ENCODE measurements at regions not wholly inside any gene's neighbourhood (a gene's known extent, or its start where the extent isn't known, plus 50 kb on each side); places are given as distances from the start of the nearest gene placed in this dataset.

DNA sequence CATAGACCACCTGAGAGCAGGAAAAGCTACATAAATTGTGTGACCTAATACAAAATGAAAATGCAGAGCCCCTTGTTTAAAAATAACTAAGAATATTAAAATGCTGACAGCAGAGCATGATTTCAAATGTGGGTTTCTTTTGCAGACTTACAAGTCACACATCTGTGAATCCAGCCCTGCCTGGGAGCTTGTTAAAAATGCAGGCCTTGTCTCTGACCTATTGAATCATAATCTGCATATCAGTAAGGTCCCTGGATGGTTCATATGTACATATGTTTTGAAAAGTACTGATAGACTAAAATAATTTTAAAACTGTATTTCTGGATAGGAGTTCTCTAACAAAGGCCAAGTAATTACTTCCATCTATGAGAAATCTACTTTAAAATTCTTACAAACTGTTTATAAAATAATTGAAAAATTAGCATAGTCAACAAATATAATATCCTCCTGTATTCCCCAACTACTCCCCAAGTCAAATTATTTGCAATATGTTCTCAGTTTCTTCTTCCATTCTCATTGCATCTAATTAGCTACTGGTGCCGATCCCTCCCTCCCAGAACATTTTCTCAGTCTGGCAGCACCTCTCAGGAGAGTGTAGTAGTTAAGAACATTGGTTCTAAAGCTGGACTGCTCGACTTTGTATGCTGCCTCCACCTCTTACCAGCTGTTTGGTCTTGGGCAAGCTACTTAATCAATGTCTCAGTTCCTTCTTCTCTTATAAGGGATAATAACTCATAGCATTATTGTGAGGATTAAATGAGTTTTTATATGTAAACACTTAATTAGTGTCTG lies 1040.4 kb upstream of the CDH2 start:
- Histone ChIP-seq H3K4me3 (ENCODE audit: control extremely low read depth in 1 of 5, extremely low read depth in 1 of 5, insufficient read depth in 1 of 5, low read depth in 2 of 5, low read length in 4 of 5) (no peak overlapping the region), H3K4me2 (replicated peaks; ENCODE audit: low read depth, low read length, poor library complexity, severe bottlenecking) (no peak overlapping the region), H4K20me1 (ENCODE audit: control insufficient read depth, insufficient read depth, low read length, poor library complexity, severe bottlenecking) (no peaks in the 10 kb centered on the region), H3K4me1 (ENCODE audit: control insufficient read depth in 2 of 2, insufficient read depth in 2 of 2, low read length in 2 of 2) (no peaks in the 10 kb centered on the region), H3K27ac (ENCODE audit: low read length in 2 of 2) (no peak overlapping the region), H3K79me2 (ENCODE audit: control insufficient read depth, insufficient read depth, low read length) (no peaks in the 10 kb centered on the region), H3K27me3 (replicated peaks in 1 of 4; ENCODE audit: control extremely low read depth in 1 of 4, control insufficient read depth in 3 of 4, insufficient read depth in 4 of 4, low read length in 3 of 4) (no peaks in the 10 kb centered on the region), H3K36me3 (replicated peaks in 1 of 2; ENCODE audit: control extremely low read depth in 1 of 2, control insufficient read depth in 1 of 2, extremely low read depth in 1 of 2, insufficient read depth in 2 of 2, low read length in 1 of 2) (no peaks in the 10 kb centered on the region), H3K9me3 (ENCODE audit: control extremely low read depth in 1 of 3, control insufficient read depth in 2 of 3, insufficient read depth in 1 of 3, low read length in 2 of 3) (no peaks in the 10 kb centered on the region), H2AFZ (ENCODE audit: insufficient read depth, low read depth, low read length, poor library complexity, severe bottlenecking) (no peak overlapping the region), H3K9ac (ENCODE audit: low read length) (no peak overlapping the region)
- intact Hi-C loops (cut with micrococcal nuclease) = loop anchor here (10.0 kb wide), 1 partner anchor 47 kb away; no protein-coding TSS in a partner anchor
- H3K27ac Mint-ChIP-seq = no peak overlapping the region
- no CpG with 5 or more reads among the region's 2 CpGs for WGBS (ENCODE audit: insufficient coverage)
- H3K27me3 Mint-ChIP-seq = no peaks in the 10 kb centered on the region
- TF ChIP-seq, protein P1, sequence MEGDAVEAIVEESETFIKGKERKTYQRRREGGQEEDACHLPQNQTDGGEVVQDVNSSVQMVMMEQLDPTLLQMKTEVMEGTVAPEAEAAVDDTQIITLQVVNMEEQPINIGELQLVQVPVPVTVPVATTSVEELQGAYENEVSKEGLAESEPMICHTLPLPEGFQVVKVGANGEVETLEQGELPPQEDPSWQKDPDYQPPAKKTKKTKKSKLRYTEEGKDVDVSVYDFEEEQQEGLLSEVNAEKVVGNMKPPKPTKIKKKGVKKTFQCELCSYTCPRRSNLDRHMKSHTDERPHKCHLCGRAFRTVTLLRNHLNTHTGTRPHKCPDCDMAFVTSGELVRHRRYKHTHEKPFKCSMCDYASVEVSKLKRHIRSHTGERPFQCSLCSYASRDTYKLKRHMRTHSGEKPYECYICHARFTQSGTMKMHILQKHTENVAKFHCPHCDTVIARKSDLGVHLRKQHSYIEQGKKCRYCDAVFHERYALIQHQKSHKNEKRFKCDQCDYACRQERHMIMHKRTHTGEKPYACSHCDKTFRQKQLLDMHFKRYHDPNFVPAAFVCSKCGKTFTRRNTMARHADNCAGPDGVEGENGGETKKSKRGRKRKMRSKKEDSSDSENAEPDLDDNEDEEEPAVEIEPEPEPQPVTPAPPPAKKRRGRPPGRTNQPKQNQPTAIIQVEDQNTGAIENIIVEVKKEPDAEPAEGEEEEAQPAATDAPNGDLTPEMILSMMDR (IDR thresholded peaks at IDR 0.05) = no peak
- TF ChIP-seq EZH2 (IDR thresholded peaks at IDR 0.05; ENCODE audit: borderline replicate concordance, insufficient read depth, low read depth, low read length, poor library complexity, severe bottlenecking) = no peak
- H3K9me3 Mint-ChIP-seq (ENCODE audit: insufficient read depth) = peaks cover 8% of the 10 kb centered on the region
- H3K4me3 Mint-ChIP-seq = no peak overlapping the region
- POLR2A ChIA-PET = no interaction called here
- DNase-seq = no peak
- CTCF ChIA-PET = no interaction called here
- ATAC-seq (ENCODE audit: low read depth) = no peak
- H3K4me1 Mint-ChIP-seq = no peaks in the 10 kb centered on the region

DNA sequence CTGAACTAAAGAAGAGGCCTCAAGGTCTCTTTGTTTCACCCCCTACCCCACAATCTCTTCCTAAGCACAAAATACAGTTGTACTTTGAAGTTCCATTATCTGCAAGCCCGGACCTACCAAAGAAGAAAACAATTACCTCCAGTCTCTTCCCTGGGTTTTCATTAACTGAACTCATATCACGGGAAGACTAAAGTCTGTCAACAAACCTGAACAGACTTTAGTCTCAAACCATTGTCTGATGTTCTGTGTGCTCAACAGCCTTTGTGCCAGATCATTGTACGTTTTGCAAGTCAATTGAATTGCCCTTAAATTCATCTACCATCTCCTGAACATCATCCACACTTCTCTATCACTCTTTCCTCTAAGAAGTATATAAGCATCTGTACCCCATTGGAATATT lies 1021.9 kb upstream of the CDH2 start:
- POLR2A ChIA-PET = no interaction called here
- Mint-ChIP-seq H3K27me3 (no peaks in the 10 kb centered on the region), H3K4me1 (no peaks in the 10 kb centered on the region), H3K27ac (no peak overlapping the region), H3K4me3 (no peak overlapping the region), H3K9me3 (ENCODE audit: insufficient read depth) (peaks cover 8% of the 10 kb centered on the region)
- ATAC-seq (ENCODE audit: low read depth) (no peak), DNase-seq (no peak)
- Histone ChIP-seq H3K79me2 (ENCODE audit: control insufficient read depth, insufficient read depth, low read length) (no peaks in the 10 kb centered on the region), H3K4me2 (replicated peaks; ENCODE audit: low read depth, low read length, poor library complexity, severe bottlenecking) (no peak overlapping the region), H3K9ac (ENCODE audit: low read length) (no peak overlapping the region), H3K27me3 (replicated peaks in 1 of 4; ENCODE audit: control extremely low read depth in 1 of 4, control insufficient read depth in 3 of 4, insufficient read depth in 4 of 4, low read length in 3 of 4) (no peaks in the 10 kb centered on the region), H3K27ac (ENCODE audit: low read length in 2 of 2) (no peak overlapping the region), H3K9me3 (ENCODE audit: control extremely low read depth in 1 of 3, control insufficient read depth in 2 of 3, insufficient read depth in 1 of 3, low read length in 2 of 3) (no peaks in the 10 kb centered on the region), H3K4me1 (ENCODE audit: control insufficient read depth in 2 of 2, insufficient read depth in 2 of 2, low read length in 2 of 2) (no peaks in the 10 kb centered on the region), H3K36me3 (replicated peaks in 1 of 2; ENCODE audit: control extremely low read depth in 1 of 2, control insufficient read depth in 1 of 2, extremely low read depth in 1 of 2, insufficient read depth in 2 of 2, low read length in 1 of 2) (no peaks in the 10 kb centered on the region), H2AFZ (ENCODE audit: insufficient read depth, low read depth, low read length, poor library complexity, severe bottlenecking) (no peak overlapping the region), H4K20me1 (ENCODE audit: control insufficient read depth, insufficient read depth, low read length, poor library complexity, severe bottlenecking) (no peaks in the 10 kb centered on the region), H3K4me3 (ENCODE audit: control extremely low read depth in 1 of 5, extremely low read depth in 1 of 5, insufficient read depth in 1 of 5, low read depth in 2 of 5, low read length in 4 of 5) (no peak overlapping the region)
- intact Hi-C loops (cut with micrococcal nuclease) = no loop called here
- CTCF ChIA-PET = no interaction called here
- WGBS (ENCODE audit: insufficient coverage) = 74% methylated on average over 3 of the region's 3 CpGs
- TF ChIP-seq, protein P1 (IDR thresholded peaks at IDR 0.05) = no peak
- TF ChIP-seq EZH2 (IDR thresholded peaks at IDR 0.05; ENCODE audit: borderline replicate concordance, insufficient read depth, low read depth, low read length, poor library complexity, severe bottlenecking) = no peak

Data from B cell (primary cell).